ENCODE measurements at regions not wholly inside any gene's neighbourhood (a gene's known extent, or its start where the extent isn't known, plus 50 kb on each side); places are given as distances from the start of the nearest gene placed in this dataset.

DNA sequence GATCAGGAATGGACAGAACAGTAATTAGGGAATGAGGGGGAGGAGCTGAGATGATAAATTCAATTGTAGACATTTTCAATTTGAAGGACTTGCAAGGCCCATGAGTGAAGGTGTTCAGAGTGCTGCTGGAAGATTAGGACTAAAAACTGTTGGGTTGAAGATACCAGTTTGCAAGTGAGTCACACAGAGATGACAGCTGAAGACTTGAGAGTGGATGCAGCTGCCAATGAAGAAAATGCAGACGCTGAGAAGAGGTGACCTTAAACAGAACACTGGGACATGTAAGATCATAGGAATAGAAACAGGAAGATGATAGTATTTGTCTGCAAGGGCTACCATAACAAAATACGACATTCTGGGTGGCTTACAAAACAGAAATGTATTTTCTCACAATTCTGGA is 1716.5 kb upstream of the SLC10A2 start:
- peaks cover 6% of the 10 kb centered on the region; the same call in 1 of the 2 replicates for H3K9me2 ChIP-seq (ENCODE audit: insufficient read depth)
- peaks cover 16% of the 10 kb centered on the region for H3K4me1 ChIP-seq (ENCODE audit: insufficient read depth)
- H3K36me3 Mint-ChIP-seq (ENCODE audit: low read depth) = peaks cover 10% of the 10 kb centered on the region
- H3K4me3 ChIP-seq = no peak overlapping the region
- H3K27ac Mint-ChIP-seq = no peak overlapping the region
- 0 out of 3 replicates have a peak, but pooled peaks cover 3% of the 10 kb centered on the region for H3K9me3 Mint-ChIP-seq
- DNase-seq (ENCODE audit: low spot score) = no peak
- no peaks in the 10 kb centered on the region; the same call in 1 of the 2 replicates for H3K36me3 ChIP-seq (ENCODE audit: insufficient read depth)
- no peaks in the 10 kb centered on the region for H4K20me1 ChIP-seq (replicated peaks; ENCODE audit: insufficient read depth)
- H2AFZ ChIP-seq = no peak overlapping the region; the same call in 1 of the 2 replicates
- H3K4me3 Mint-ChIP-seq = no peak overlapping the region
- H3K27ac ChIP-seq (ENCODE audit: low read depth) = no peak overlapping the region
- ATAC-seq = no peak
- no peak overlapping the region for H3K4me2 ChIP-seq
- peaks cover 21% of the 10 kb centered on the region; the same call in 2 of the 3 replicates for H3K4me1 Mint-ChIP-seq
- H3K27me3 Mint-ChIP-seq (ENCODE audit: insufficient read depth, low read depth, poor library complexity) = no peaks in the 10 kb centered on the region
- H3K27me3 ChIP-seq (ENCODE audit: insufficient read depth) = no peaks in the 10 kb centered on the region
- TF ChIP-seq, protein P1, sequence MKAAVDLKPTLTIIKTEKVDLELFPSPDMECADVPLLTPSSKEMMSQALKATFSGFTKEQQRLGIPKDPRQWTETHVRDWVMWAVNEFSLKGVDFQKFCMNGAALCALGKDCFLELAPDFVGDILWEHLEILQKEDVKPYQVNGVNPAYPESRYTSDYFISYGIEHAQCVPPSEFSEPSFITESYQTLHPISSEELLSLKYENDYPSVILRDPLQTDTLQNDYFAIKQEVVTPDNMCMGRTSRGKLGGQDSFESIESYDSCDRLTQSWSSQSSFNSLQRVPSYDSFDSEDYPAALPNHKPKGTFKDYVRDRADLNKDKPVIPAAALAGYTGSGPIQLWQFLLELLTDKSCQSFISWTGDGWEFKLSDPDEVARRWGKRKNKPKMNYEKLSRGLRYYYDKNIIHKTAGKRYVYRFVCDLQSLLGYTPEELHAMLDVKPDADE (IDR thresholded peaks at IDR 0.05) = no peak
- no peak for TF ChIP-seq STAT1 (IDR thresholded peaks at IDR 0.05; ENCODE audit: unreplicated experiment)
- TF ChIP-seq, protein P2, sequence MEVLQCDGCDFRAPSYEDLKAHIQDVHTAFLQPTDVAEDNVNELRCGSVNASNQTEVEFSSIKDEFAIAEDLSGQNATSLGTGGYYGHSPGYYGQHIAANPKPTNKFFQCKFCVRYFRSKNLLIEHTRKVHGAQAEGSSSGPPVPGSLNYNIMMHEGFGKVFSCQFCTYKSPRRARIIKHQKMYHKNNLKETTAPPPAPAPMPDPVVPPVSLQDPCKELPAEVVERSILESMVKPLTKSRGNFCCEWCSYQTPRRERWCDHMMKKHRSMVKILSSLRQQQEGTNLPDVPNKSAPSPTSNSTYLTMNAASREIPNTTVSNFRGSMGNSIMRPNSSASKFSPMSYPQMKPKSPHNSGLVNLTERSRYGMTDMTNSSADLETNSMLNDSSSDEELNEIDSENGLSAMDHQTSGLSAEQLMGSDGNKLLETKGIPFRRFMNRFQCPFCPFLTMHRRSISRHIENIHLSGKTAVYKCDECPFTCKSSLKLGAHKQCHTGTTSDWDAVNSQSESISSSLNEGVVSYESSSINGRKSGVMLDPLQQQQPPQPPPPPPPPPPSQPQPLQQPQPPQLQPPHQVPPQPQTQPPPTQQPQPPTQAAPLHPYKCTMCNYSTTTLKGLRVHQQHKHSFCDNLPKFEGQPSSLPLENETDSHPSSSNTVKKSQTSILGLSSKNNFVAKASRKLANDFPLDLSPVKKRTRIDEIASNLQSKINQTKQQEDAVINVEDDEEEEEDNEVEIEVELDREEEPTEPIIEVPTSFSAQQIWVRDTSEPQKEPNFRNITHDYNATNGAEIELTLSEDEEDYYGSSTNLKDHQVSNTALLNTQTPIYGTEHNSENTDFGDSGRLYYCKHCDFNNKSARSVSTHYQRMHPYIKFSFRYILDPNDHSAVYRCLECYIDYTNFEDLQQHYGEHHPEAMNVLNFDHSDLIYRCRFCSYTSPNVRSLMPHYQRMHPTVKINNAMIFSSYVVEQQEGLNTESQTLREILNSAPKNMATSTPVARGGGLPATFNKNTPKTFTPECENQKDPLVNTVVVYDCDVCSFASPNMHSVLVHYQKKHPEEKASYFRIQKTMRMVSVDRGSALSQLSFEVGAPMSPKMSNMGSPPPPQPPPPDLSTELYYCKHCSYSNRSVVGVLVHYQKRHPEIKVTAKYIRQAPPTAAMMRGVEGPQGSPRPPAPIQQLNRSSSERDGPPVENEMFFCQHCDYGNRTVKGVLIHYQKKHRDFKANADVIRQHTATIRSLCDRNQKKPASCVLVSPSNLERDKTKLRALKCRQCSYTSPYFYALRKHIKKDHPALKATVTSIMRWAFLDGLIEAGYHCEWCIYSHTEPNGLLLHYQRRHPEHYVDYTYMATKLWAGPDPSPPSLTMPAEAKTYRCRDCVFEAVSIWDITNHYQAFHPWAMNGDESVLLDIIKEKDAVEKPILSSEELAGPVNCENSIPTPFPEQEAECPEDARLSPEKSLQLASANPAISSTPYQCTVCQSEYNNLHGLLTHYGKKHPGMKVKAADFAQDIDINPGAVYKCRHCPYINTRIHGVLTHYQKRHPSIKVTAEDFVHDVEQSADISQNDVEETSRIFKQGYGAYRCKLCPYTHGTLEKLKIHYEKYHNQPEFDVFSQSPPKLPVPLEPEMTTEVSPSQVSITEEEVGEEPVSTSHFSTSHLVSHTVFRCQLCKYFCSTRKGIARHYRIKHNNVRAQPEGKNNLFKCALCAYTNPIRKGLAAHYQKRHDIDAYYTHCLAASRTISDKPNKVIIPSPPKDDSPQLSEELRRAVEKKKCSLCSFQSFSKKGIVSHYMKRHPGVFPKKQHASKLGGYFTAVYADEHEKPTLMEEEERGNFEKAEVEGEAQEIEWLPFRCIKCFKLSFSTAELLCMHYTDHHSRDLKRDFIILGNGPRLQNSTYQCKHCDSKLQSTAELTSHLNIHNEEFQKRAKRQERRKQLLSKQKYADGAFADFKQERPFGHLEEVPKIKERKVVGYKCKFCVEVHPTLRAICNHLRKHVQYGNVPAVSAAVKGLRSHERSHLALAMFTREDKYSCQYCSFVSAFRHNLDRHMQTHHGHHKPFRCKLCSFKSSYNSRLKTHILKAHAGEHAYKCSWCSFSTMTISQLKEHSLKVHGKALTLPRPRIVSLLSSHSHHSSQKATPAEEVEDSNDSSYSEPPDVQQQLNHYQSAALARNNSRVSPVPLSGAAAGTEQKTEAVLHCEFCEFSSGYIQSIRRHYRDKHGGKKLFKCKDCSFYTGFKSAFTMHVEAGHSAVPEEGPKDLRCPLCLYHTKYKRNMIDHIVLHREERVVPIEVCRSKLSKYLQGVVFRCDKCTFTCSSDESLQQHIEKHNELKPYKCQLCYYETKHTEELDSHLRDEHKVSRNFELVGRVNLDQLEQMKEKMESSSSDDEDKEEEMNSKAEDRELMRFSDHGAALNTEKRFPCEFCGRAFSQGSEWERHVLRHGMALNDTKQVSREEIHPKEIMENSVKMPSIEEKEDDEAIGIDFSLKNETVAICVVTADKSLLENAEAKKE (CRISPR knock-in tag; IDR thresholded peaks at IDR 0.05) = no peak
- TF ChIP-seq NANOG (IDR thresholded peaks at IDR 0.05; ENCODE audit: borderline replicate concordance) = no peak
- no peak for TF ChIP-seq EZH2phosphoT487 (IDR thresholded peaks at IDR 0.05; ENCODE audit: unreplicated experiment)
- no peak for TF ChIP-seq JUNB (IDR thresholded peaks at IDR 0.05; ENCODE audit: unreplicated experiment)
- TF ChIP-seq, protein P3, sequence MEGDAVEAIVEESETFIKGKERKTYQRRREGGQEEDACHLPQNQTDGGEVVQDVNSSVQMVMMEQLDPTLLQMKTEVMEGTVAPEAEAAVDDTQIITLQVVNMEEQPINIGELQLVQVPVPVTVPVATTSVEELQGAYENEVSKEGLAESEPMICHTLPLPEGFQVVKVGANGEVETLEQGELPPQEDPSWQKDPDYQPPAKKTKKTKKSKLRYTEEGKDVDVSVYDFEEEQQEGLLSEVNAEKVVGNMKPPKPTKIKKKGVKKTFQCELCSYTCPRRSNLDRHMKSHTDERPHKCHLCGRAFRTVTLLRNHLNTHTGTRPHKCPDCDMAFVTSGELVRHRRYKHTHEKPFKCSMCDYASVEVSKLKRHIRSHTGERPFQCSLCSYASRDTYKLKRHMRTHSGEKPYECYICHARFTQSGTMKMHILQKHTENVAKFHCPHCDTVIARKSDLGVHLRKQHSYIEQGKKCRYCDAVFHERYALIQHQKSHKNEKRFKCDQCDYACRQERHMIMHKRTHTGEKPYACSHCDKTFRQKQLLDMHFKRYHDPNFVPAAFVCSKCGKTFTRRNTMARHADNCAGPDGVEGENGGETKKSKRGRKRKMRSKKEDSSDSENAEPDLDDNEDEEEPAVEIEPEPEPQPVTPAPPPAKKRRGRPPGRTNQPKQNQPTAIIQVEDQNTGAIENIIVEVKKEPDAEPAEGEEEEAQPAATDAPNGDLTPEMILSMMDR (conservative IDR thresholded peaks at IDR 0.05; ENCODE audit: low read depth in 2 of 2) = no peak
- TF ChIP-seq REST (IDR thresholded peaks at IDR 0.05; ENCODE audit: unreplicated experiment) = no peak
- TF ChIP-seq POLR2AphosphoS5 (IDR thresholded peaks at IDR 0.05; ENCODE audit: low read depth) = no peak
- no peak for TF ChIP-seq EZH2 (IDR thresholded peaks at IDR 0.05; ENCODE audit: low read depth, unreplicated experiment)
- no peak for TF ChIP-seq CREB1 (CRISPR knock-in tag; IDR thresholded peaks at IDR 0.05; ENCODE audit: low read depth)
- no peak for TF ChIP-seq ZNF331 (CRISPR knock-in tag; IDR thresholded peaks at IDR 0.05; ENCODE audit: low read depth)
- TF ChIP-seq ZNF114 (CRISPR knock-in tag; IDR thresholded peaks at IDR 0.05) = no peak
- no peaks in the 10 kb centered on the region for H3F3A ChIP-seq (replicated peaks; ENCODE audit: low read depth)
- no peaks in the 10 kb centered on the region for H3K79me2 ChIP-seq (replicated peaks; ENCODE audit: insufficient read depth)

Data from GM23338 (cell line).